WTC11 (cell line): ENCODE measurements at regions not wholly inside any gene's neighbourhood (a gene's known extent, or its start where the extent isn't known, plus 50 kb on each side); places are given as distances from the start of the nearest gene placed in this dataset.

Experiments
- ATAC-seq: fragments of 200-7000 bp; cut with Tn5 transposase; 2 replicates; pipeline ENCODE4 v1.10.0; 2021; ENCODE audit warnings: mild to moderate bottlenecking, moderate library complexity
- CTCF ChIA-PET: fragments of 300-600 bp; sonication (Branson Sonifier 250); formaldehyde crosslinking; loops from one replicate; lab custom pipeline; 2021; ENCODE audit warnings: antibody characterized with exemption; lab: Charles Lee
- POLR2A ChIA-PET: fragments of 350-600 bp; sonication (Branson Sonifier 250); formaldehyde crosslinking; loops from one replicate; lab custom pipeline; 2021; ENCODE audit warnings: antibody characterized with exemption; lab: Charles Lee
- DNase-seq: peaks from one replicate; pipeline ENCODE4 v3.0.0; 2021; ENCODE audit warnings: low spot score
- H3K27ac Mint-ChIP-seq: 2 replicates; pipeline ENCODE4 v1.8.0; 2021; ENCODE audit warnings: mixed read lengths
- H3K27me3 Mint-ChIP-seq: 2 replicates; pipeline ENCODE4 v1.8.0; 2021; ENCODE audit warnings: low read depth, mild to moderate bottlenecking, moderate library complexity, mixed read lengths
- H3K36me3 Mint-ChIP-seq: 2 replicates; pipeline ENCODE4 v1.8.0; 2021; ENCODE audit warnings: mixed read lengths
- H3K4me1 Mint-ChIP-seq: 2 replicates; pipeline ENCODE4 v1.8.0; 2022; ENCODE audit warnings: mixed read lengths
- H3K4me3 Mint-ChIP-seq: 2 replicates; pipeline ENCODE4 v1.8.0; 2021; ENCODE audit warnings: mild to moderate bottlenecking, moderate library complexity, mixed read lengths
- H3K9me3 Mint-ChIP-seq: 2 replicates; pipeline ENCODE4 v1.8.0; 2021; ENCODE audit warnings: mixed read lengths
- AFF4 ChIP-seq: sonication (generic); formaldehyde crosslinking; IDR thresholded peaks from 2 replicates; pipeline ENCODE4 v1.8.1; 2023; ENCODE audit warnings: mild to moderate bottlenecking, missing genetic modification reagents, borderline replicate concordance
- AR ChIP-seq: fragments of 250-450 bp; sonication (Bioruptor Pico); IDR thresholded peaks from 2 replicates; pipeline ENCODE4 v1.9.0; 2021; ENCODE audit warnings: mild to moderate bottlenecking
- CBFB ChIP-seq: sonication (generic); formaldehyde crosslinking; IDR thresholded peaks from 2 replicates; pipeline ENCODE4 v1.8.1; 2022; ENCODE audit warnings: mild to moderate bottlenecking, low read depth, missing genetic modification reagents
- CTCF ChIP-seq: fragments of 200-600 bp; IDR thresholded peaks from 2 replicates; pipeline ENCODE4 v1.8.0; 2022; ENCODE audit warnings: antibody characterized with exemption
- ETV6 ChIP-seq: sonication (generic); formaldehyde crosslinking; IDR thresholded peaks from 2 replicates; pipeline ENCODE4 v1.8.1; 2022; ENCODE audit warnings: mild to moderate bottlenecking, missing genetic modification reagents
- FOXP4 ChIP-seq: sonication (generic); formaldehyde crosslinking; IDR thresholded peaks from 2 replicates; pipeline ENCODE4 v1.8.0; 2022; ENCODE audit warnings: mild to moderate bottlenecking, missing genetic modification reagents
- GRHL2 ChIP-seq: fragments of 250-450 bp; sonication (Bioruptor Pico); IDR thresholded peaks from 2 replicates; pipeline ENCODE4 v1.8.0; 2022; ENCODE audit warnings: mild to moderate bottlenecking, moderate library complexity; ENCODE audit not compliant: insufficient replicate concordance, severe bottlenecking
- HMGA2 ChIP-seq: fragments of 250-450 bp; sonication (Bioruptor Pico); IDR thresholded peaks from 2 replicates; pipeline ENCODE4 v1.4.0; 2021; ENCODE audit warnings: mild to moderate bottlenecking, moderate library complexity
- IRF2 ChIP-seq: sonication (generic); formaldehyde crosslinking; IDR thresholded peaks from 2 replicates; pipeline ENCODE4 v1.8.0; 2022; ENCODE audit warnings: low read depth, missing genetic modification reagents, borderline replicate concordance
- KAT7 ChIP-seq: sonication (generic); formaldehyde crosslinking; IDR thresholded peaks from 2 replicates; pipeline ENCODE4 v1.8.1; 2023; ENCODE audit warnings: missing genetic modification reagents, mild to moderate bottlenecking, borderline replicate concordance
- NFE2L1 ChIP-seq: sonication (generic); formaldehyde crosslinking; IDR thresholded peaks from 2 replicates; pipeline ENCODE4 v1.8.1; 2023; ENCODE audit warnings: missing genetic modification reagents
- NFYB ChIP-seq: sonication (generic); formaldehyde crosslinking; conservative IDR thresholded peaks from 2 replicates; pipeline ENCODE4 v1.8.0; 2022; ENCODE audit warnings: low read depth, missing genetic modification reagents
- NR1H2 ChIP-seq: sonication (generic); formaldehyde crosslinking; IDR thresholded peaks from 2 replicates; pipeline ENCODE4 v1.9.0; 2021; ENCODE audit warnings: mild to moderate bottlenecking, moderate library complexity, missing genetic modification reagents
- RORB ChIP-seq: fragments of 250-450 bp; sonication (Bioruptor Pico); IDR thresholded peaks from 2 replicates; pipeline ENCODE4 v1.9.0; 2021; ENCODE audit warnings: mild to moderate bottlenecking
- SP1 ChIP-seq: sonication (generic); formaldehyde crosslinking; conservative IDR thresholded peaks from 2 replicates; pipeline ENCODE4 v1.8.1; 2022; ENCODE audit warnings: missing genetic modification reagents
- ZNF263 ChIP-seq: sonication (generic); formaldehyde crosslinking; IDR thresholded peaks from 2 replicates; pipeline ENCODE4 v1.8.1; 2022; ENCODE audit warnings: low read depth, mild to moderate bottlenecking, moderate library complexity, missing genetic modification reagents
- ZNF423 ChIP-seq: fragments of 250-450 bp; sonication (Bioruptor Pico); IDR thresholded peaks from 2 replicates; pipeline ENCODE4 v2.1.2; 2022; ENCODE audit warnings: mild to moderate bottlenecking, moderate library complexity
- ZNF425 ChIP-seq: fragments of 250-450 bp; sonication (Bioruptor Pico); conservative IDR thresholded peaks from 2 replicates; pipeline ENCODE4 v1.9.0; 2021; ENCODE audit warnings: mild to moderate bottlenecking
- TF ChIP-seq, protein P1 (sequence below): sonication (generic); formaldehyde crosslinking; IDR thresholded peaks from 2 replicates; pipeline ENCODE4 v1.8.0; 2023; ENCODE audit warnings: missing genetic modification reagents
- TF ChIP-seq, protein P2 (sequence below): fragments of 250-450 bp; sonication (Bioruptor Pico); IDR thresholded peaks from 2 replicates; pipeline ENCODE4 v2.1.2; 2022; ENCODE audit warnings: mild to moderate bottlenecking, moderate library complexity

DNA sequence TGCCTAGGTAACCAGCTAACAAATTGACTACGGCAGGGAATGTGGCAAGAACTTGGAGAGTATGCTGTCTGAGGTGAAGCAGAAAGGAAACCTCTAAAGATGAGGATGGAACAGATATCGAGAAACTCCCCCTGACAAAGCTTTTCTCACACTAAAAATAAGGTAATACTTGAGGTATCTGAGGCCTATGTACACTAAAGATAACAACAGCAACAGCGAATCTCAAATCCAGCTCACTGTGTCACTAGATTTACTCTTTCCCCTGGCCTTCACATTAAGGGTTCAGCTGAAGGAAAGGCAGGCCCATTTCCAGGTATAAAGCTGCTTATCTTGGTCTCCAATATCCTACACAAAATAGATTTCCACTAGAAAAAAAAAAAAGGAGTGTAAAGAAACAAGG, 518.0 kb downstream of the KCNT2 start (continued):
- no peak for TF ChIP-seq AFF4 (CRISPR knock-in tag)
- no peak for TF ChIP-seq ZNF425 (CRISPR knock-in tag)

- ATAC-seq (no peak), DNase-seq (no peak)
- Mint-ChIP-seq H3K4me1 (no peaks in the 10 kb centered on the region), H3K36me3 (no peaks in the 10 kb centered on the region), H3K9me3 (no peaks in the 10 kb centered on the region), H3K4me3 (no peak overlapping the region), H3K27me3 (no peaks in the 10 kb centered on the region), H3K27ac (no peak overlapping the region)
- ChIA-PET CTCF (no interaction called here), POLR2A (no interaction called here)
- TF ChIP-seq SP1 (CRISPR knock-in tag) (no peak), NR1H2 (CRISPR knock-in tag) (no peak), ZNF263 (CRISPR knock-in tag) (no peak), GRHL2 (CRISPR knock-in tag) (no peak), ETV6 (CRISPR knock-in tag) (no peak), KAT7 (CRISPR knock-in tag) (no peak), CBFB (no peak), NFYB (CRISPR knock-in tag) (no peak), ZNF423 (CRISPR knock-in tag) (no peak), FOXP4 (CRISPR knock-in tag) (no peak), AR (CRISPR knock-in tag) (no peak), CTCF (no peak), HMGA2 (CRISPR knock-in tag) (no peak), IRF2 (CRISPR knock-in tag) (no peak), NFE2L1 (CRISPR knock-in tag) (no peak), RORB (CRISPR knock-in tag) (no peak)
- TF ChIP-seq, protein P1, sequence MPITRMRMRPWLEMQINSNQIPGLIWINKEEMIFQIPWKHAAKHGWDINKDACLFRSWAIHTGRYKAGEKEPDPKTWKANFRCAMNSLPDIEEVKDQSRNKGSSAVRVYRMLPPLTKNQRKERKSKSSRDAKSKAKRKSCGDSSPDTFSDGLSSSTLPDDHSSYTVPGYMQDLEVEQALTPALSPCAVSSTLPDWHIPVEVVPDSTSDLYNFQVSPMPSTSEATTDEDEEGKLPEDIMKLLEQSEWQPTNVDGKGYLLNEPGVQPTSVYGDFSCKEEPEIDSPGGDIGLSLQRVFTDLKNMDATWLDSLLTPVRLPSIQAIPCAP (CRISPR knock-in tag): no peak
- TF ChIP-seq, protein P2, sequence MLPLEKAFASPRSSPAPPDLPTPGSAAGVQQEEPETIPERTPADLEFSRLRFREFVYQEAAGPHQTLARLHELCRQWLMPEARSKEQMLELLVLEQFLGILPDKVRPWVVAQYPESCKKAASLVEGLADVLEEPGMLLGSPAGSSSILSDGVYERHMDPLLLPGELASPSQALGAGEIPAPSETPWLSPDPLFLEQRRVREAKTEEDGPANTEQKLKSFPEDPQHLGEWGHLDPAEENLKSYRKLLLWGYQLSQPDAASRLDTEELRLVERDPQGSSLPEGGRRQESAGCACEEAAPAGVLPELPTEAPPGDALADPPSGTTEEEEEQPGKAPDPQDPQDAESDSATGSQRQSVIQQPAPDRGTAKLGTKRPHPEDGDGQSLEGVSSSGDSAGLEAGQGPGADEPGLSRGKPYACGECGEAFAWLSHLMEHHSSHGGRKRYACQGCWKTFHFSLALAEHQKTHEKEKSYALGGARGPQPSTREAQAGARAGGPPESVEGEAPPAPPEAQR (CRISPR knock-in tag): no peak
These were observed 519.7 kb downstream of the KCNT2 start for GRCh38 chr1:196088541-196088940.
